ENCODE measurements at regions not wholly inside any gene's neighbourhood (a gene's known extent, or its start where the extent isn't known, plus 50 kb on each side); places are given as distances from the start of the nearest gene placed in this dataset.

DNA sequence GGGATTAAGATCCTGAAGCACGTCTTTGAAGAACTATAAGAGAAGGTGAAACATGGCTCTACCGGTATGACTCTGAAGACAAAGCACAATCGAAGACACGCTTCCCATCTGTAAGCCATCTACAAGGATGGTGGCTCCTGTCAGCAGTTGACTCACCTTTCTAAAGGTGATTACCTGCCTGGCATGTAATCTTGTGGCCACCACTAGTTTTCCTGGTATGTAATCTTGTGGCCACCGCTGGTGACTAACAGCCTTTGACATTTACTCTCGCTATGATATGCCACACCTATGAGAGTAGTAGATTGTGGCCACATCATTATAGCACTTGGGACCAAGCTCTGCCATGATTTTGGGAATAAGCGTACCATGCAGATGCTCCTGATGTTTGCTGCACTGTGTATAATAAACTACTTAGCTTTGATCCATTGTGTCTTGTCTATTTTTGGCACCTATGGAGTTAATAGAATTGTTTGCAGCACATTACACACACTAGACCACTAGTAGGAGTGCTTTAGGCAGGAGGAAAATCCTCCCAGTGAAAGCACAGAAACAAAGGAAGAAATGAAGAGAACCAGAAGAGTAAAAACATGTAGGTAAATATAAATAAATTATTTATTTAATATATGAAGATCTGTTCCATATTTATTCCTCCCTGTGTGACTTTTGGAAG is 59.8 kb downstream of the VAX1 start:
- DNase-seq (no peak), ATAC-seq (peak; percentile 32)
- Histone ChIP-seq H3K4me1 (ENCODE audit: low read depth) (no peaks in the 10 kb centered on the region), H3K36me3 (ENCODE audit: low read depth) (no peaks in the 10 kb centered on the region), H3K4me3 (no peak overlapping the region), H3K9me3 (no peaks in the 10 kb centered on the region)
- intact Hi-C loops (cut with DNase I, micrococcal nuclease) = no loop called here
- TF ChIP-seq, protein P1, sequence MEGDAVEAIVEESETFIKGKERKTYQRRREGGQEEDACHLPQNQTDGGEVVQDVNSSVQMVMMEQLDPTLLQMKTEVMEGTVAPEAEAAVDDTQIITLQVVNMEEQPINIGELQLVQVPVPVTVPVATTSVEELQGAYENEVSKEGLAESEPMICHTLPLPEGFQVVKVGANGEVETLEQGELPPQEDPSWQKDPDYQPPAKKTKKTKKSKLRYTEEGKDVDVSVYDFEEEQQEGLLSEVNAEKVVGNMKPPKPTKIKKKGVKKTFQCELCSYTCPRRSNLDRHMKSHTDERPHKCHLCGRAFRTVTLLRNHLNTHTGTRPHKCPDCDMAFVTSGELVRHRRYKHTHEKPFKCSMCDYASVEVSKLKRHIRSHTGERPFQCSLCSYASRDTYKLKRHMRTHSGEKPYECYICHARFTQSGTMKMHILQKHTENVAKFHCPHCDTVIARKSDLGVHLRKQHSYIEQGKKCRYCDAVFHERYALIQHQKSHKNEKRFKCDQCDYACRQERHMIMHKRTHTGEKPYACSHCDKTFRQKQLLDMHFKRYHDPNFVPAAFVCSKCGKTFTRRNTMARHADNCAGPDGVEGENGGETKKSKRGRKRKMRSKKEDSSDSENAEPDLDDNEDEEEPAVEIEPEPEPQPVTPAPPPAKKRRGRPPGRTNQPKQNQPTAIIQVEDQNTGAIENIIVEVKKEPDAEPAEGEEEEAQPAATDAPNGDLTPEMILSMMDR (IDR thresholded peaks at IDR 0.05) = no peak

DNA sequence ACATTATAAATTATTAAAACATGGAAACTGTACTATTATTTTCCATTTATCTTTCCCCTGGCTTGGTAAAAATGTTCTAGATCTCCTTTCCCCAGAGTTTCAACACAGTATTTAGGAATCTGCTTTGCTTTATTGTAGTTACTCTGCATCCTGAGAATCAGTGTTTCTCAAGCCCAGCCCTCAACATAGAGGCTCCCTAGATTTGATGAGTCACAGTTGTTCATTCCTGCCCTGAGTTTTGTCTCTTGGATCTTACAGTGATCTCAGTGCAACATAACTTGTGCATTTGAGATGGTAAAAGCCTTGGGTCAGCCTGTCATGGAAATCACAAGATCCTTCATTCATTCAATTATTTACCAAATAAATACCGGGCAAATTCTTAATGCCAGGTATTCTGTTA is 63.0 kb downstream of the VAX1 start:
- TF ChIP-seq, protein P1 (IDR thresholded peaks at IDR 0.05) = no peak
- ATAC-seq (no peak), DNase-seq (no peak)
- Histone ChIP-seq H3K9me3 (no peaks in the 10 kb centered on the region), H3K4me1 (ENCODE audit: low read depth) (no peaks in the 10 kb centered on the region), H3K4me3 (no peak overlapping the region), H3K36me3 (ENCODE audit: low read depth) (no peaks in the 10 kb centered on the region)
- intact Hi-C loops (cut with DNase I, micrococcal nuclease) = no loop called here

- Histone ChIP-seq H3K4me1 (ENCODE audit: low read depth) (no peaks in the 10 kb centered on the region), H3K4me3 (no peak overlapping the region), H3K9me3 (no peaks in the 10 kb centered on the region), H3K36me3 (ENCODE audit: low read depth) (no peaks in the 10 kb centered on the region)
- TF ChIP-seq, protein P1 (IDR thresholded peaks at IDR 0.05) = no peak
- ATAC-seq (peak; percentile 89), DNase-seq (peak in 2 of 3 donors; percentile 20 to 52)
- intact Hi-C loops (cut with DNase I, micrococcal nuclease) = no loop called here
Measured at GRCh38 chr10:117074621-117075020, 63.4 kb downstream of the VAX1 start.

- no peaks in the 10 kb centered on the region for H3K9me3 ChIP-seq
- no peaks in the 10 kb centered on the region for H3K4me1 ChIP-seq (ENCODE audit: low read depth)
- no peak overlapping the region for H3K4me3 ChIP-seq
- DNase-seq (no peak), ATAC-seq (no peak)
- intact Hi-C loops (cut with DNase I, micrococcal nuclease) = no loop called here
- H3K36me3 ChIP-seq (ENCODE audit: low read depth) = no peaks in the 10 kb centered on the region
- TF ChIP-seq, protein P1 (IDR thresholded peaks at IDR 0.05) = no peak
Measured at GRCh38 chr10:117071286-117072050, 66.5 kb upstream of the SHTN1 start.

Measured in mucosa of descending colon (tissue), 3 donors.